ENCODE measurements at regions not wholly inside any gene's neighbourhood (a gene's known extent, or its start where the extent isn't known, plus 50 kb on each side); places are given as distances from the start of the nearest gene placed in this dataset.

- TF ChIP-seq CTCF (IDR thresholded peaks at IDR 0.05) (no peak), POLR2AphosphoS5 (IDR thresholded peaks at IDR 0.05) (no peak), POLR2A (IDR thresholded peaks at IDR 0.05; ENCODE audit: low read depth) (no peak), EP300 (IDR thresholded peaks at IDR 0.05) (no peak)
Observed at GRCh38 chr10:109770663-109771062, 152.6 kb downstream of the XPNPEP1 start.
